ENCODE measurements at regions not wholly inside any gene's neighbourhood (a gene's known extent, or its start where the extent isn't known, plus 50 kb on each side); places are given as distances from the start of the nearest gene placed in this dataset.

- no peak for DNase-seq
- H3K4me3 ChIP-seq, result no peak overlapping the region
- TF ChIP-seq CTCF (IDR thresholded peaks at IDR 0.05) (no peak), POLR2A (IDR thresholded peaks at IDR 0.05) (no peak)
- no peaks in the 10 kb centered on the region for H3K27me3 ChIP-seq
- no peak overlapping the region for H3K27ac ChIP-seq
- H3K36me3 ChIP-seq, result no peaks in the 10 kb centered on the region
- no peaks in the 10 kb centered on the region for H3K9me3 ChIP-seq
- H3K4me1 ChIP-seq, result no peaks in the 10 kb centered on the region
Observed at GRCh38 chr12:85476756-85477155, 196.7 kb downstream of the ALX1 start.

- Histone ChIP-seq H3K36me3 (no peaks in the 10 kb centered on the region), H3K9me3 (no peaks in the 10 kb centered on the region), H3K27me3 (no peaks in the 10 kb centered on the region), H3K27ac (no peak overlapping the region), H3K4me3 (no peak overlapping the region), H3K4me1 (no peaks in the 10 kb centered on the region)
- no peak for DNase-seq
- TF ChIP-seq POLR2A (IDR thresholded peaks at IDR 0.05) (no peak), CTCF (IDR thresholded peaks at IDR 0.05) (no peak)
Observed at GRCh38 chr12:85484387-85484786, 204.4 kb downstream of the ALX1 start.

- Histone ChIP-seq H3K36me3 (no peaks in the 10 kb centered on the region), H3K4me3 (no peak overlapping the region), H3K4me1 (no peaks in the 10 kb centered on the region), H3K9me3 (no peaks in the 10 kb centered on the region), H3K27ac (no peak overlapping the region), H3K27me3 (no peaks in the 10 kb centered on the region)
- TF ChIP-seq CTCF (IDR thresholded peaks at IDR 0.05), result no peak
- TF ChIP-seq POLR2A (IDR thresholded peaks at IDR 0.05), result no peak
- no peak for DNase-seq
Observed at GRCh38 chr12:85489194-85489593, 209.2 kb downstream of the ALX1 start.

GRCh38 chr12:85504164-85504563, 224.1 kb downstream of the ALX1 start:
- Histone ChIP-seq H3K36me3 (no peaks in the 10 kb centered on the region), H3K4me3 (no peak overlapping the region), H3K4me1 (no peaks in the 10 kb centered on the region), H3K27ac (no peak overlapping the region), H3K27me3 (no peaks in the 10 kb centered on the region), H3K9me3 (no peaks in the 10 kb centered on the region)
- no peak for DNase-seq
- TF ChIP-seq POLR2A (IDR thresholded peaks at IDR 0.05), result no peak
- no peak for TF ChIP-seq CTCF (IDR thresholded peaks at IDR 0.05)

GRCh38 chr12:85504624-85505023, 224.6 kb downstream of the ALX1 start:
- Histone ChIP-seq H3K27me3 (no peaks in the 10 kb centered on the region), H3K27ac (no peak overlapping the region), H3K9me3 (no peaks in the 10 kb centered on the region), H3K4me1 (no peaks in the 10 kb centered on the region), H3K4me3 (no peak overlapping the region), H3K36me3 (no peaks in the 10 kb centered on the region)
- no peak for DNase-seq
- TF ChIP-seq POLR2A (IDR thresholded peaks at IDR 0.05) (no peak), CTCF (IDR thresholded peaks at IDR 0.05) (no peak)

- TF ChIP-seq POLR2A (IDR thresholded peaks at IDR 0.05) (no peak), CTCF (IDR thresholded peaks at IDR 0.05) (no peak)
- Histone ChIP-seq H3K27ac (no peak overlapping the region), H3K36me3 (no peaks in the 10 kb centered on the region), H3K27me3 (no peaks in the 10 kb centered on the region), H3K4me3 (no peak overlapping the region), H3K4me1 (no peaks in the 10 kb centered on the region), H3K9me3 (no peaks in the 10 kb centered on the region)
- no peak for DNase-seq
Observed at GRCh38 chr12:85507456-85507855, 227.4 kb downstream of the ALX1 start.

Data from Peyer's patch (tissue), 4 donors.